ENCODE measurements at regions not wholly inside any gene's neighbourhood (a gene's known extent, or its start where the extent isn't known, plus 50 kb on each side); places are given as distances from the start of the nearest gene placed in this dataset.

DNA sequence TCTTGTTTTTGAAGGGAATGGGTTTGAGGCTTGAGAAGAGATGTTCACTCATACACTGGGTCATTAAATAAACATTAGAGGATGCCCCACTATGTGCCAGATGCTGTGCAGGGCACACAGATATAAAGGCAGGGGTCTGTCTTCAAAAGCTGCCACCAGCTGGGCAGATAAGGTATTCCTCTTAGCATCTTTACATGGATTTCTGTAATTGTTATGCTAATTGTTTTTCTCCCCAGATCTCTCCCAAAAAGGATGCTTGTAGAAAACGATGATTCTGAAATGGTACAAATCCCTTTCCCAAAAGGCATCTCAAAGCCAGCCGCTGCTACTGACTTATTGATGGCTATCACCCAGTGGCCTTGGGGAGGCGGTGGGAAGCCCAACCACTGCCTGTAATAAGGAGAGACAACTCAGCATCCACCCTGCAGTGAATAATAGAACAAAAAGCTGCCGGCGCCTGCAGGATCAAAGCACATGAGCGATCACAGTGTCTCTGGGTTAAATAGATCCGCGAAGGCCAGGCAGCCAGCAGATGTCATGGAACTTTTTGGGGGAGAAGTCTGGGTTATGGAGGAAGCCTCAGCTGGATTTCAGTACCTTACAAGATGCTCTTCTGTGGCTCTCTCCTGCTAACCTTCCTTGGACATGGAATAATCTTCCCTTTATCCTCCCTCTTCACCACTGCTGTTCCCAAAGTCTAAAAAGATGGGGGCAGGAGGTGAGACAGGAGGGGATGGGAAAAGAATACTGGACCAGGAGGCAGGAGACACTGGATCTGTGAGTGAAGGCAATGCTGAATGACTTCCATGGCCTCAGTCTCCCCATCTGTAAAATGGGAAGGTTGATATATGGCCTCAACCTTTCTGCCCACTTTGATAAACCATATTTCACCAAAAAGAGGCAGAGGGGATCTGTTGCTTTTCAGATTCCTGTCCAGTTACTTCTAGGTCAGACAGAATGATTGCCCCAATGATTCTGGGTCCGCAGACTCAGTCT, 54.8 kb upstream of the CD34 start:
- no peak overlapping the region for H3K27ac ChIP-seq (ENCODE audit: insufficient read length, low read depth, low read length)
- no CpG with 5 or more reads among the region's 9 CpGs for WGBS (ENCODE audit: extremely low coverage, insufficient read length, low lambda C conversion rate)
- H3K18ac ChIP-seq (ENCODE audit: insufficient read length, low read depth, low read length), result no peak overlapping the region
- no peak overlapping the region for H3K23ac ChIP-seq (ENCODE audit: insufficient read length, low read depth, low read length)
- H3K36me3 Mint-ChIP-seq (ENCODE audit: insufficient read depth in 1 of 3, low read depth in 3 of 3), result no peaks in the 10 kb centered on the region; a peak in 1 of 7 replicates
- H2BK20ac ChIP-seq (ENCODE audit: low read depth, low read length, poor library complexity, severe bottlenecking), result no peak overlapping the region
- H2BK5ac ChIP-seq (ENCODE audit: insufficient read length, low read length), result no peak overlapping the region
- H3K14ac ChIP-seq (ENCODE audit: insufficient read depth, low read length), result no peak overlapping the region
- H3K4ac ChIP-seq (ENCODE audit: low read depth, low read length), result no peak overlapping the region
- H3K4me1 ChIP-seq (ENCODE audit: insufficient read depth, low read length), result no peaks in the 10 kb centered on the region
- no peaks in the 10 kb centered on the region for H3K79me1 ChIP-seq (ENCODE audit: insufficient read depth, low read depth, low read length, poor library complexity, severe bottlenecking)
- no peak overlapping the region for H2AFZ ChIP-seq (ENCODE audit: low read length)
- no peak overlapping the region for H3K56ac ChIP-seq (ENCODE audit: insufficient read length, low read depth, low read length)
- no peak overlapping the region for H3T11ph ChIP-seq (ENCODE audit: low read length)
- no peak overlapping the region for H2AK5ac ChIP-seq (ENCODE audit: insufficient read length, low read length)
- H4K5ac ChIP-seq (ENCODE audit: insufficient read length, low read depth, low read length), result no peak overlapping the region
- no peak overlapping the region for H3K4me2 ChIP-seq (ENCODE audit: insufficient read depth, insufficient read length, low read length)
- no peak overlapping the region for H4K91ac ChIP-seq (ENCODE audit: insufficient read length, low read depth, low read length)
- TF ChIP-seq, protein P1, sequence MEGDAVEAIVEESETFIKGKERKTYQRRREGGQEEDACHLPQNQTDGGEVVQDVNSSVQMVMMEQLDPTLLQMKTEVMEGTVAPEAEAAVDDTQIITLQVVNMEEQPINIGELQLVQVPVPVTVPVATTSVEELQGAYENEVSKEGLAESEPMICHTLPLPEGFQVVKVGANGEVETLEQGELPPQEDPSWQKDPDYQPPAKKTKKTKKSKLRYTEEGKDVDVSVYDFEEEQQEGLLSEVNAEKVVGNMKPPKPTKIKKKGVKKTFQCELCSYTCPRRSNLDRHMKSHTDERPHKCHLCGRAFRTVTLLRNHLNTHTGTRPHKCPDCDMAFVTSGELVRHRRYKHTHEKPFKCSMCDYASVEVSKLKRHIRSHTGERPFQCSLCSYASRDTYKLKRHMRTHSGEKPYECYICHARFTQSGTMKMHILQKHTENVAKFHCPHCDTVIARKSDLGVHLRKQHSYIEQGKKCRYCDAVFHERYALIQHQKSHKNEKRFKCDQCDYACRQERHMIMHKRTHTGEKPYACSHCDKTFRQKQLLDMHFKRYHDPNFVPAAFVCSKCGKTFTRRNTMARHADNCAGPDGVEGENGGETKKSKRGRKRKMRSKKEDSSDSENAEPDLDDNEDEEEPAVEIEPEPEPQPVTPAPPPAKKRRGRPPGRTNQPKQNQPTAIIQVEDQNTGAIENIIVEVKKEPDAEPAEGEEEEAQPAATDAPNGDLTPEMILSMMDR (conservative IDR thresholded peaks at IDR 0.05), result no peak
- no peak overlapping the region for H3K4me3 Mint-ChIP-seq
- H3K27ac Mint-ChIP-seq, result no peak overlapping the region
- peaks cover 17 to 18% of the 10 kb centered on the region in 2 experiments for H3K4me1 Mint-ChIP-seq
- no peaks in the 10 kb centered on the region for H4K20me1 ChIP-seq (ENCODE audit: control insufficient read depth, insufficient read depth, insufficient read length)
- H2BK12ac ChIP-seq (ENCODE audit: insufficient read length, low read depth, low read length), result no peak overlapping the region
- peaks cover 0 to 5% of the 10 kb centered on the region in 2 experiments; a peak in 1 of 5 replicates for H3K9me3 Mint-ChIP-seq
- no peak for DNase-seq
- H2BK15ac ChIP-seq (ENCODE audit: low read depth, low read length), result no peak overlapping the region
- H3K9ac ChIP-seq (ENCODE audit: extremely low read depth, insufficient read length, low read length), result no peak overlapping the region
- no peak overlapping the region for H2BK120ac ChIP-seq (ENCODE audit: low read depth, low read length, poor library complexity, severe bottlenecking)
- peaks cover 6% of the 10 kb centered on the region for H3K23me2 ChIP-seq (ENCODE audit: insufficient read length, low read depth, low read length, poor library complexity, severe bottlenecking)
- H4K8ac ChIP-seq (replicated peaks; ENCODE audit: insufficient read length, low read depth, low read length), result no peak overlapping the region
- H3K27me3 ChIP-seq (ENCODE audit: insufficient read depth, low read length), result peaks cover under 1% of the 10 kb centered on the region; the same call in 1 of the 2 replicates
- peaks cover 58% of the 10 kb centered on the region for H3K27me3 Mint-ChIP-seq (ENCODE audit: low read depth)
- H3K79me2 ChIP-seq (ENCODE audit: insufficient read depth, low read length), result no peaks in the 10 kb centered on the region
- H3K9me3 ChIP-seq (ENCODE audit: control insufficient read depth, low read depth, low read length), result no peaks in the 10 kb centered on the region

All from H9 (cell line).